H1 (cell line): ENCODE measurements at regions not wholly inside any gene's neighbourhood (a gene's known extent, or its start where the extent isn't known, plus 50 kb on each side); places are given as distances from the start of the nearest gene placed in this dataset.

Experiments used
- CTCF ChIA-PET: fragments of 300-600 bp; sonication (Branson Sonifier 250); formaldehyde crosslinking; loops from one replicate; lab custom pipeline; 2021; ENCODE audit not compliant: partially characterized antibody; lab: Charles Lee
- POLR2A ChIA-PET: fragments of 300-600 bp; sonication (Branson Sonifier 250); formaldehyde crosslinking; loops from one replicate; lab custom pipeline; 2021; ENCODE audit warnings: inconsistent platforms; ENCODE audit not compliant: partially characterized antibody; lab: Charles Lee
- DNase-seq, 2 experiments: peaks; one replicate each; pipeline versions ENCODE4 v3.0.0 to v3.0.0-alpha.2; 2010 to 2022; ENCODE audit warnings: low spot score in 2 of 2, low read depth in 1 of 2, mixed read lengths in 1 of 2
- FAIRE-seq: peaks from 2 replicates; lab custom pipeline; 2011; peaks lifted over from hg19 to GRCh38; lab: Jason Lieb, UNC
- H2AFZ ChIP-seq: 2 replicates; pipeline ENCODE4 v1.8.1; 2012; ENCODE audit warnings: low read length, inconsistent platforms
- H2AK5ac ChIP-seq: 2 replicates; pipeline ENCODE4 v1.6.1; 2013; ENCODE audit warnings: low read depth, low read length
- H2BK120ac ChIP-seq: replicated peaks from 2 replicates; pipeline ENCODE3; 2013; ENCODE audit warnings: low read depth, low read length, inconsistent platforms
- H2BK12ac ChIP-seq: 2 replicates; pipeline ENCODE4 v1.6.1; 2013; ENCODE audit warnings: low read depth, low read length
- H2BK15ac ChIP-seq: 2 replicates; pipeline ENCODE4 v1.6.1; 2013; ENCODE audit warnings: low read length
- H2BK20ac ChIP-seq: 2 replicates; pipeline ENCODE4 v1.6.1; 2013; ENCODE audit warnings: low read length
- H2BK5ac ChIP-seq: 2 replicates; pipeline ENCODE4 v1.6.1; 2013; ENCODE audit warnings: low read depth, low read length
- H3K14ac ChIP-seq: 2 replicates; pipeline ENCODE4 v1.6.1; 2013; ENCODE audit warnings: inconsistent platforms; ENCODE audit not compliant: insufficient read length
- H3K18ac ChIP-seq: 2 replicates; pipeline ENCODE4 v1.6.1; 2013; ENCODE audit warnings: low read length; ENCODE audit errors: extremely low read depth
- H3K23ac ChIP-seq: 2 replicates; pipeline ENCODE4 v1.6.1; 2013; ENCODE audit warnings: inconsistent platforms; ENCODE audit not compliant: insufficient read length
- H3K23me2 ChIP-seq: 2 replicates; pipeline ENCODE4 v1.6.1; 2013; ENCODE audit warnings: low read depth, low read length
- H3K27ac ChIP-seq: 2 replicates; pipeline ENCODE4 v1.6.1; 2011; ENCODE audit warnings: low read depth, low read length, inconsistent platforms
- H3K27me3 ChIP-seq, 4 experiments: replicated peaks in 1 of 4; 1 replicate in 1 of 4; 2 replicates in 3 of 4; pipeline versions ENCODE4 v1.6.1 to v1.8.1; 2011 to 2013; ENCODE audit warnings: low read length in 3 of 4, mild to moderate bottlenecking in 3 of 4, inconsistent platforms in 2 of 4, mixed read lengths in 2 of 4, moderate library complexity in 1 of 4; ENCODE audit not compliant: control insufficient read depth in 3 of 4, insufficient read depth in 3 of 4; ENCODE audit errors: extremely low read depth in 1 of 4
- H3K36me3 ChIP-seq, 4 experiments: 2 replicates each; pipeline versions ENCODE4 v1.6.1 to v1.8.1; 2011 to 2013; ENCODE audit warnings: mild to moderate bottlenecking in 4 of 4, low read length in 3 of 4, moderate library complexity in 2 of 4, control low read depth in 1 of 4, inconsistent platforms in 1 of 4; ENCODE audit not compliant: insufficient read depth in 4 of 4, control insufficient read depth in 2 of 4
- H3K4ac ChIP-seq: replicated peaks from 2 replicates; pipeline ENCODE3; 2013; ENCODE audit warnings: low read length, low read depth, mixed read lengths, inconsistent platforms; ENCODE audit not compliant: insufficient read length
- H3K4me1 ChIP-seq, 4 experiments: replicated peaks in 1 of 4; 1 replicate in 1 of 4; 2 replicates in 3 of 4; pipeline versions ENCODE4 v1.6.1 to v1.8.1; 2011 to 2013; ENCODE audit warnings: low read length in 3 of 4, inconsistent platforms in 2 of 4, mixed read lengths in 1 of 4; ENCODE audit not compliant: insufficient read depth in 4 of 4, control insufficient read depth in 3 of 4
- H3K4me2 ChIP-seq, 2 experiments: 2 replicates each; pipeline versions ENCODE4 v1.6.1 to v1.8.1; 2011 to 2013; ENCODE audit warnings: low read depth in 2 of 2, low read length in 2 of 2, control low read depth in 1 of 2, inconsistent platforms in 1 of 2, mild to moderate bottlenecking in 1 of 2; ENCODE audit not compliant: insufficient read depth in 1 of 2
- H3K4me3 ChIP-seq, 4 experiments: fragments of 200-600, 300-600 bp in 1 of 4; sonication (generic), shearing (Covaris generic), sonication (Bioruptor Twin) in 1 of 4; 2 replicates each; pipeline versions ENCODE4 v1.5.1 to v1.8.1; 2011 to 2016; ENCODE audit warnings: low read length in 4 of 4, low read depth in 3 of 4, control low read depth in 2 of 4, inconsistent platforms in 2 of 4, mild to moderate bottlenecking in 2 of 4, mixed read lengths in 1 of 4, moderate library complexity in 1 of 4; ENCODE audit not compliant: insufficient read depth in 2 of 4; ENCODE audit errors: extremely low read depth in 1 of 4
- H3K56ac ChIP-seq: replicated peaks from 2 replicates; pipeline ENCODE3; 2013; ENCODE audit warnings: low read depth, mild to moderate bottlenecking, mixed read lengths, low read length, inconsistent platforms; ENCODE audit not compliant: insufficient read length
- H3K79me1 ChIP-seq: 2 replicates; pipeline ENCODE4 v1.6.1; 2013; ENCODE audit warnings: low read depth, low read length, control low read depth
- H3K79me2 ChIP-seq, 2 experiments: 2 replicates each; pipeline versions ENCODE4 v1.6.1 to v1.8.1; 2012 to 2013; ENCODE audit warnings: low read length in 2 of 2, mild to moderate bottlenecking in 2 of 2, inconsistent platforms in 1 of 2; ENCODE audit not compliant: insufficient read depth in 2 of 2, control insufficient read depth in 1 of 2
- H3K9ac ChIP-seq, 4 experiments: replicated peaks in 1 of 4; 1 replicate in 1 of 4; 2 replicates in 3 of 4; pipeline versions ENCODE4 v1.6.1 to v1.8.1; 2011 to 2013; ENCODE audit warnings: low read depth in 3 of 4, low read length in 3 of 4, control low read depth in 2 of 4, mild to moderate bottlenecking in 2 of 4, moderate library complexity in 2 of 4, inconsistent platforms in 1 of 4; ENCODE audit errors: extremely low read depth in 1 of 4
- H3K9me3 ChIP-seq, 2 experiments: 2 replicates each; pipeline versions ENCODE4 v1.6.1 to v1.8.1; 2012 to 2013; ENCODE audit warnings: mild to moderate bottlenecking in 2 of 2, moderate library complexity in 2 of 2, control low read depth in 1 of 2, inconsistent platforms in 1 of 2, low read depth in 1 of 2, low read length in 1 of 2, mixed read lengths in 1 of 2; ENCODE audit not compliant: insufficient read depth in 2 of 2
- H4K20me1 ChIP-seq, 2 experiments: replicated peaks in 1 of 2; 2 replicates each; pipeline versions ENCODE3 to v1.8.1; 2011 to 2013; ENCODE audit warnings: inconsistent platforms in 2 of 2, low read length in 2 of 2, mild to moderate bottlenecking in 1 of 2; ENCODE audit not compliant: insufficient read depth in 2 of 2, control insufficient read depth in 1 of 2
- H4K5ac ChIP-seq: 2 replicates; pipeline ENCODE4 v1.6.1; 2013; ENCODE audit warnings: low read length, low read depth, mixed read lengths, inconsistent platforms; ENCODE audit not compliant: insufficient read length
- H4K8ac ChIP-seq: 2 replicates; pipeline ENCODE4 v1.8.0; 2013; ENCODE audit warnings: mild to moderate bottlenecking, moderate library complexity, low read length, inconsistent platforms; ENCODE audit not compliant: insufficient read depth; ENCODE audit errors: extremely low read depth
- H4K91ac ChIP-seq: replicated peaks from 2 replicates; pipeline ENCODE3; 2013; ENCODE audit warnings: low read length, mixed read lengths, inconsistent platforms; ENCODE audit not compliant: insufficient read length
- ASH2L ChIP-seq: fragments of 200-600, 300-600 bp; sonication (generic); IDR thresholded peaks from one replicate; pipeline ENCODE4 v1.7.1; 2017; ENCODE audit warnings: low read length
- CHD2 ChIP-seq: IDR thresholded peaks from 2 replicates; pipeline ENCODE4 v1.6.1; 2012; ENCODE audit warnings: low read length, improper control_type of control experiment
- JUN ChIP-seq: IDR thresholded peaks from 2 replicates; pipeline ENCODE4 v1.6.1; 2011; ENCODE audit warnings: low read depth, mild to moderate bottlenecking, improper control_type of control experiment, low read length
- NANOG ChIP-seq: IDR thresholded peaks from 2 replicates; pipeline ENCODE4 v1.6.1; 2011; ENCODE audit warnings: low read length, low read depth, mild to moderate bottlenecking, inconsistent platforms; ENCODE audit not compliant: insufficient read depth, poor library complexity, severe bottlenecking
- RAD21 ChIP-seq, 2 experiments: IDR thresholded peaks in 1 of 2; conservative IDR thresholded peaks in 1 of 2; 2 replicates each; pipeline ENCODE4 v1.6.1; 2011; ENCODE audit warnings: low read depth in 2 of 2, low read length in 2 of 2, improper control_type of control experiment in 1 of 2, inconsistent platforms in 1 of 2, mild to moderate bottlenecking in 1 of 2, moderate library complexity in 1 of 2
- RFX5 ChIP-seq: IDR thresholded peaks from 2 replicates; pipeline ENCODE4 v1.6.1; 2011; ENCODE audit warnings: low read depth, low read length, improper control_type of control experiment, borderline replicate concordance
- SRF ChIP-seq: IDR thresholded peaks from 2 replicates; pipeline ENCODE4 v1.6.1; 2011; ENCODE audit warnings: mild to moderate bottlenecking, low read depth, low read length, moderate library complexity
- SUZ12 ChIP-seq: fragments of 200-600 bp; sonication (generic); IDR thresholded peaks from 2 replicates; pipeline ENCODE4 v1.6.1; 2012; ENCODE audit warnings: mild to moderate bottlenecking, inconsistent platforms, low read length, moderate library complexity, mixed read lengths
- TAF1 ChIP-seq: IDR thresholded peaks from 2 replicates; pipeline ENCODE4 v1.6.1; 2011; ENCODE audit warnings: mild to moderate bottlenecking, low read depth, low read length
- YY1 ChIP-seq: IDR thresholded peaks from 2 replicates; pipeline ENCODE4 v1.6.1; 2011; ENCODE audit warnings: low read depth, mild to moderate bottlenecking, low read length
- WGBS, 2 experiments: shearing (Covaris generic) in 1 of 2; methylation state at CpG; one replicate each; pipeline versions ENCODE4 v1.1.6 to v1.1.7; 2013 to 2015; ENCODE audit warnings: low lambda C conversion rate in 2 of 2, mixed read lengths in 2 of 2, inconsistent platforms in 1 of 2, low coverage in 1 of 2, missing lambda C conversion rate in 1 of 2; ENCODE audit not compliant: insufficient replicate concordance in 2 of 2, insufficient coverage in 1 of 2, insufficient read length in 1 of 2; ENCODE audit errors: extremely low coverage in 1 of 2, missing lambda C conversion rate in 1 of 2; 5-methylcytosine and 5-hydroxymethylcytosine counted together
- TF ChIP-seq, protein P1 (sequence below), 3 experiments: IDR thresholded peaks; 1 replicate in 2 of 3; 2 replicates in 1 of 3; pipeline versions ENCODE4 v1.5.1 to v1.6.1; 2011; ENCODE audit warnings: low read length in 3 of 3, mild to moderate bottlenecking in 3 of 3, inconsistent platforms in 2 of 3, low read depth in 1 of 3, moderate library complexity in 1 of 3; ENCODE audit not compliant: insufficient read depth in 1 of 3; ENCODE audit errors: control extremely low read depth in 1 of 3

GRCh38 chr1:183732236-183732880 lies 72.6 kb upstream of the RGL1 start:
- Histone ChIP-seq H3K4me1 (peaks cover 0 to 5% (median 0%) of the 10 kb centered on the region in 4 experiments; a peak in 1 of 7 replicates), H2AFZ (no peak overlapping the region), H3K79me2 (no peaks in the 10 kb centered on the region), H3K79me1 (no peaks in the 10 kb centered on the region), H2BK20ac (no peak overlapping the region), H3K27ac (no peak overlapping the region), H3K4me2 (no peak overlapping the region), H2AK5ac (no peak overlapping the region), H3K27me3 (no peaks in the 10 kb centered on the region), H3K9ac (no peak overlapping the region), H3K14ac (no peak overlapping the region), H4K5ac (no peak overlapping the region), H2BK5ac (no peak overlapping the region), H3K18ac (no peak overlapping the region), H4K8ac (no peak overlapping the region), H3K56ac (no peak overlapping the region), H4K20me1 (no peaks in the 10 kb centered on the region), H2BK120ac (no peak overlapping the region), H2BK12ac (no peak overlapping the region), H3K4ac (no peak overlapping the region), H3K23me2 (no peaks in the 10 kb centered on the region), H3K9me3 (no peaks in the 10 kb centered on the region), H3K4me3 (no peak overlapping the region), H3K23ac (no peak overlapping the region), H2BK15ac (no peak overlapping the region), H3K36me3 (no peaks in the 10 kb centered on the region), H4K91ac (no peak overlapping the region)
- no peak for DNase-seq
- ChIA-PET CTCF (interaction anchor here (1.0 to 1.8 kb wide), 3 partner anchors 10 to 48 kb away, joined by 3 to 5 read pairs (median 4); no protein-coding TSS in a partner anchor), POLR2A (no interaction called here)
- FAIRE-seq: no peak
- 84% methylated on average over 6 of the region's 6 CpGs; no CpG with 5 or more reads in 1 of the 2 experiments for WGBS, 2 experiments
- no peak for TF ChIP-seq SUZ12
- no peak for TF ChIP-seq CHD2
- TF ChIP-seq, protein P1, sequence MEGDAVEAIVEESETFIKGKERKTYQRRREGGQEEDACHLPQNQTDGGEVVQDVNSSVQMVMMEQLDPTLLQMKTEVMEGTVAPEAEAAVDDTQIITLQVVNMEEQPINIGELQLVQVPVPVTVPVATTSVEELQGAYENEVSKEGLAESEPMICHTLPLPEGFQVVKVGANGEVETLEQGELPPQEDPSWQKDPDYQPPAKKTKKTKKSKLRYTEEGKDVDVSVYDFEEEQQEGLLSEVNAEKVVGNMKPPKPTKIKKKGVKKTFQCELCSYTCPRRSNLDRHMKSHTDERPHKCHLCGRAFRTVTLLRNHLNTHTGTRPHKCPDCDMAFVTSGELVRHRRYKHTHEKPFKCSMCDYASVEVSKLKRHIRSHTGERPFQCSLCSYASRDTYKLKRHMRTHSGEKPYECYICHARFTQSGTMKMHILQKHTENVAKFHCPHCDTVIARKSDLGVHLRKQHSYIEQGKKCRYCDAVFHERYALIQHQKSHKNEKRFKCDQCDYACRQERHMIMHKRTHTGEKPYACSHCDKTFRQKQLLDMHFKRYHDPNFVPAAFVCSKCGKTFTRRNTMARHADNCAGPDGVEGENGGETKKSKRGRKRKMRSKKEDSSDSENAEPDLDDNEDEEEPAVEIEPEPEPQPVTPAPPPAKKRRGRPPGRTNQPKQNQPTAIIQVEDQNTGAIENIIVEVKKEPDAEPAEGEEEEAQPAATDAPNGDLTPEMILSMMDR (IDR thresholded peaks at IDR 0.05; ENCODE audit: control extremely low read depth in 1 of 3, insufficient read depth in 1 of 3, low read depth in 1 of 3, low read length in 3 of 3): no peak
- TF ChIP-seq RFX5: no peak
- no peak for TF ChIP-seq SRF
- no peak for TF ChIP-seq RAD21 (IDR thresholded peaks at IDR 0.05 in 1 of 2, conservative IDR thresholded peaks at IDR 0.05 in 1 of 2; ENCODE audit: low read depth in 2 of 2, low read length in 2 of 2)
- TF ChIP-seq YY1: no peak
- no peak for TF ChIP-seq JUN
- no peak for TF ChIP-seq TAF1
- TF ChIP-seq NANOG: no peak
- no peak for TF ChIP-seq ASH2L
